GM13976 (cell line): ENCODE measurements at regions not wholly inside any gene's neighbourhood (a gene's known extent, or its start where the extent isn't known, plus 50 kb on each side); places are given as distances from the start of the nearest gene placed in this dataset.

Experiments used
- DNase-seq: peaks from one replicate; pipeline ENCODE4 v3.0.0; 2012; ENCODE audit warnings: low spot score
- CTCF ChIP-seq: IDR thresholded peaks from 2 replicates; pipeline ENCODE4 v1.5.1; 2012; ENCODE audit warnings: borderline replicate concordance, mild to moderate bottlenecking; ENCODE audit not compliant: insufficient read depth; ENCODE audit errors: extremely low read depth, missing control alignments, control extremely low read depth
- in situ Hi-C: fragments of 300-500 bp; cut with MboI; formaldehyde crosslinking; loops from one replicate; pipeline ENCODE4 v1.12.0; 2022; ENCODE audit warnings: low sequenced_read_pairs, mixed read lengths, inconsistent platforms; ENCODE audit not compliant: unreplicated experiment

GRCh38 chr10:44607116-44607515 lies 222.2 kb upstream of the CXCL12 start:
- no peak for DNase-seq
- TF ChIP-seq CTCF, result no peak
- in situ Hi-C loops, result no loop called here

- no peak for TF ChIP-seq CTCF
- in situ Hi-C loops, result no loop called here
- DNase-seq, result no peak
Measured at GRCh38 chr10:44618910-44619309, 234.0 kb upstream of the CXCL12 start.

- DNase-seq, result no peak
- in situ Hi-C loops, result no loop called here
- TF ChIP-seq CTCF, result no peak
Measured at GRCh38 chr10:44619521-44619920, 234.6 kb upstream of the CXCL12 start.

GRCh38 chr10:44619975-44620374 lies 235.1 kb upstream of the CXCL12 start:
- no peak for TF ChIP-seq CTCF
- no peak for DNase-seq
- in situ Hi-C loops, result no loop called here

GRCh38 chr10:44627591-44628354 lies 242.9 kb upstream of the CXCL12 start:
- no peak for DNase-seq
- in situ Hi-C loops, result no loop called here
- no peak for TF ChIP-seq CTCF

- TF ChIP-seq CTCF, result no peak
- in situ Hi-C loops, result no loop called here
- DNase-seq, result no peak
Measured at GRCh38 chr10:44628921-44629320, 244.0 kb upstream of the CXCL12 start.
